ENCODE measurements at regions not wholly inside any gene's neighbourhood (a gene's known extent, or its start where the extent isn't known, plus 50 kb on each side); places are given as distances from the start of the nearest gene placed in this dataset.
"Not testable (repeated sequence)": the region's sequence is repeated elsewhere in the genome, so short reads cannot be mapped to it uniquely, and the experiment has no call there.

GRCh38 chr2:58788402-58788801, 547.3 kb upstream of the FANCL start:
- DNase-seq (ENCODE audit: low read depth) = no peak

GRCh38 chr2:58770846-58771245, 529.7 kb upstream of the FANCL start:
- DNase-seq (ENCODE audit: low read depth) = no peak

GRCh38 chr2:58769864-58770234, 528.7 kb upstream of the FANCL start:
- DNase-seq (ENCODE audit: low read depth) = no peak

- peak; percentile 9 for DNase-seq (ENCODE audit: low read depth)
Observed at GRCh38 chr2:58769111-58769863, 528.2 kb upstream of the FANCL start.

GRCh38 chr2:58768715-58769080, 527.6 kb upstream of the FANCL start:
- no peak for DNase-seq (ENCODE audit: low read depth)

GRCh38 chr2:58767828-58768714, 526.9 kb upstream of the FANCL start:
- no peak for DNase-seq (ENCODE audit: low read depth)

GRCh38 chr2:58764338-58765104, 523.4 kb upstream of the FANCL start:
- no peak for DNase-seq (ENCODE audit: low read depth)

GRCh38 chr2:58762176-58762781, 521.2 kb upstream of the FANCL start:
- DNase-seq (ENCODE audit: low read depth) = peak; percentile 77

GRCh38 chr2:58757971-58758370, 516.8 kb upstream of the FANCL start:
- no peak for DNase-seq (ENCODE audit: low read depth)

GRCh38 chr2:58756336-58756735, 515.2 kb upstream of the FANCL start:
- DNase-seq (ENCODE audit: low read depth) = no peak

GRCh38 chr2:58752507-58752906, 511.4 kb upstream of the FANCL start:
- DNase-seq (ENCODE audit: low read depth) = not testable (repeated sequence)

GRCh38 chr2:58751676-58752075, 510.6 kb upstream of the FANCL start:
- not testable (repeated sequence) for DNase-seq (ENCODE audit: low read depth)

- no peak for DNase-seq (ENCODE audit: low read depth)
Observed at GRCh38 chr2:58749041-58749440, 507.9 kb upstream of the FANCL start.

GRCh38 chr2:58745334-58745733, 504.2 kb upstream of the FANCL start:
- not testable (repeated sequence) for DNase-seq (ENCODE audit: low read depth)

- no peak for DNase-seq (ENCODE audit: low read depth)
Observed at GRCh38 chr2:58740426-58740825, 499.3 kb upstream of the FANCL start.

GRCh38 chr2:58739033-58739432, 497.9 kb upstream of the FANCL start:
- DNase-seq (ENCODE audit: low read depth) = no peak

- DNase-seq (ENCODE audit: low read depth) = peak; percentile 40
Observed at GRCh38 chr2:58734365-58734764, 493.2 kb upstream of the FANCL start.

GRCh38 chr2:58732999-58733398, 491.9 kb upstream of the FANCL start:
- DNase-seq (ENCODE audit: low read depth) = no peak

GRCh38 chr2:58731488-58731869, 490.4 kb upstream of the FANCL start:
- DNase-seq (ENCODE audit: low read depth) = peak; percentile 27

- DNase-seq (ENCODE audit: low read depth) = no peak
Observed at GRCh38 chr2:58730764-58731487, 489.8 kb upstream of the FANCL start.

GRCh38 chr2:58727981-58728656, 487.0 kb upstream of the FANCL start:
- DNase-seq (ENCODE audit: low read depth) = no peak
